NT2/D1 (cell line): ENCODE measurements at regions not wholly inside any gene's neighbourhood (a gene's known extent, or its start where the extent isn't known, plus 50 kb on each side); places are given as distances from the start of the nearest gene placed in this dataset.

Experiments
- SUZ12 ChIP-seq: IDR thresholded peaks from 2 replicates; pipeline ENCODE4 v1.6.1; 2011; ENCODE audit not compliant: insufficient read length, insufficient read depth; ENCODE audit errors: extremely low read depth
- YY1 ChIP-seq: IDR thresholded peaks from 2 replicates; pipeline ENCODE4 v1.6.1; 2011; ENCODE audit not compliant: insufficient read length, insufficient read depth
- ZNF274 ChIP-seq: IDR thresholded peaks from 2 replicates; pipeline ENCODE4 v1.6.1; 2011; ENCODE audit warnings: mild to moderate bottlenecking, low read depth, low read length

DNA sequence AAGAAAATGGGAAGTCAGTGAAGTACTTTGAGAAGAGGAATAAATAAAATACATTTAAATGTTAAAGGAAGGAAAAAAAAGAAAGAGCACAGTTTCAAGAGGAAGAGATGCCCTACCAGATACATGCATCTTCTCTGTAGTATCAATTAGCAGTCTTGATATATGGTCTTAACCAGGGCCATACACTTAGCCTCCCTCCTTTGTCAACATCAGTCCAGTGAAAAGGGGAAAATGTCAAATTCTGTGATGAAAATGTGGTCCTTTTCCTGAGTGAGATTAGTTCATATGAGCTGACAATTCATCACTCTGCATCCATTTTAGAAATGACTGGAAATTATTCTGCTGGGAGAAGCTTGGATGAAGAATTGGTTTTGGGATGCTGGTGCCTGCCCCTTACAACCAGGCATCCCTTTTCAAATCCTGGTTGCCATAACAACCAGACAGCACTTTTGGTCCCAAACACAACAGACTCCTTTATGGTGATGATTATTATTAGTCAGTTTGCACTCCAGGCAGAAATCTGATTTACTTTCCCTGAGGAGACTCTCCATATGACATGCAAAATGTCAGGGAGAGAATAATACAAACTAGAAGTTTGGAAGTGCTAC, 933.6 kb upstream of the CDH8 start:
- TF ChIP-seq ZNF274 (no peak), SUZ12 (no peak), YY1 (no peak)
